ENCODE measurements at regions not wholly inside any gene's neighbourhood (a gene's known extent, or its start where the extent isn't known, plus 50 kb on each side); places are given as distances from the start of the nearest gene placed in this dataset.

DNA sequence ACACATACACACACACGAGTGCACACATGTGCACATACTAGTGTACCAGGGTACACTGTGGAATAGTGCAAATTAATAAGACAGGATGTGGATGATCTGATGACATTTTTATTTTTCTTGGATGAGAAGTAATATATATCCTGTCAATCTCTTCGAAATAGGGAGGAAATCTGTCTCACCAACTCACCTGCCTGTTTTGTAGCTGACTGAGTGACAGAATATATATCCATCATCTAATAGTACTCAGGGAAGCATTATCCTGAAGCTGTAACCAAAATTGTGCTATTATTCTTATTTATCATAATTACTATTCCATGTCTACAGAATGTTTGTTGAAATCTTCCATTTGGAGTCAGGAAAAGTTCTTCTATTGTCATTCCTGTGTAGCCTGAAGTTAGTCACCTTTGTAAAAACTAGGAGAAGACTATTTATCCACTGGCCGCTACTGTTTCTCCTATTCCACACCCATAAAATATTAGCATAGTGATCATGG lies 888.0 kb downstream of the TRAM1L1 start:
- TF ChIP-seq CTCF (conservative IDR thresholded peaks at IDR 0.05; ENCODE audit: low read depth, low read length) (no peak), EZH2 (IDR thresholded peaks at IDR 0.05; ENCODE audit: low read length, unreplicated experiment) (no peak), EZH2phosphoT487 (IDR thresholded peaks at IDR 0.05; ENCODE audit: borderline replicate concordance, low read length) (no peak)

All from PC-3 (cell line).